Natural killer cell (primary cell): ENCODE measurements at regions not wholly inside any gene's neighbourhood (a gene's known extent, or its start where the extent isn't known, plus 50 kb on each side); places are given as distances from the start of the nearest gene placed in this dataset.

Experiments used
- ATAC-seq, 3 donors: fragments of 150-1000 bp in 2 of 3; fragments of 200-7000 bp in 1 of 3; cut with Tn5 transposase; 1 replicate in 1 of 3; 2 replicates in 2 of 3; pipeline ENCODE4 v1.10.0; 2021; ENCODE audit warnings: mild to moderate bottlenecking in 2 of 3, moderate library complexity in 2 of 3
- DNase-seq, 2 donors: peaks; one replicate each; pipeline versions ENCODE4 v3.0.0 to v3.0.0-alpha.2; 2013 to 2021; ENCODE audit warnings: mixed read lengths in 1 of 2
- H3K27ac ChIP-seq: one replicate; pipeline ENCODE4 v1.5.1; 2013; ENCODE audit warnings: mild to moderate bottlenecking, low read length
- H3K27me3 ChIP-seq: one replicate; pipeline ENCODE4 v1.6.1; 2013; ENCODE audit warnings: low read length; ENCODE audit not compliant: control insufficient read depth, insufficient read depth
- H3K36me3 ChIP-seq: one replicate; pipeline ENCODE4 v1.6.1; 2013; ENCODE audit warnings: low read length; ENCODE audit not compliant: control insufficient read depth, insufficient read depth
- H3K4me1 ChIP-seq: one replicate; pipeline ENCODE4 v1.6.1; 2013; ENCODE audit warnings: low read length; ENCODE audit not compliant: control insufficient read depth, insufficient read depth
- H3K4me3 ChIP-seq: one replicate; pipeline ENCODE4 v1.5.1; 2013; ENCODE audit warnings: low read length
- H3K9me3 ChIP-seq: one replicate; pipeline ENCODE4 v1.6.1; 2013; ENCODE audit warnings: low read length; ENCODE audit not compliant: control insufficient read depth, insufficient read depth
- H3K27ac Mint-ChIP-seq, 2 donors: one replicate each; pipeline ENCODE4 v1.8.0; 2022; ENCODE audit warnings: mild to moderate bottlenecking in 2 of 2, mixed read lengths in 2 of 2, moderate library complexity in 1 of 2
- H3K27me3 Mint-ChIP-seq, 2 donors: one replicate each; pipeline ENCODE4 v1.8.0; 2022; ENCODE audit warnings: low read depth in 2 of 2, mixed read lengths in 2 of 2
- H3K36me3 Mint-ChIP-seq: one replicate; pipeline ENCODE4 v1.8.0; 2022; ENCODE audit warnings: mixed read lengths
- H3K4me1 Mint-ChIP-seq, 2 donors: one replicate each; pipeline ENCODE4 v1.8.0; 2022; ENCODE audit warnings: mixed read lengths in 2 of 2
- H3K4me3 Mint-ChIP-seq: one replicate; pipeline ENCODE4 v1.8.0; 2022; ENCODE audit warnings: mild to moderate bottlenecking, moderate library complexity, mixed read lengths
- H3K9me3 Mint-ChIP-seq, 2 donors: one replicate each; pipeline ENCODE4 v1.8.0; 2022; ENCODE audit warnings: mixed read lengths in 2 of 2
- WGBS: methylation state at CpG from one replicate; pipeline ENCODE4 v1.1.7; 2013; ENCODE audit warnings: missing lambda C conversion rate; ENCODE audit not compliant: insufficient coverage; 5-methylcytosine and 5-hydroxymethylcytosine counted together
- intact Hi-C: fragments of 100-400 bp; cut with micrococcal nuclease; formaldehyde crosslinking; loops from one replicate; pipeline ENCODE4 v1.14.2; 2022
- TF ChIP-seq, protein P1 (sequence below): fragments of 200-600 bp; IDR thresholded peaks from one replicate; pipeline ENCODE4 v1.8.0; 2022; ENCODE audit warnings: antibody characterized with exemption

DNA sequence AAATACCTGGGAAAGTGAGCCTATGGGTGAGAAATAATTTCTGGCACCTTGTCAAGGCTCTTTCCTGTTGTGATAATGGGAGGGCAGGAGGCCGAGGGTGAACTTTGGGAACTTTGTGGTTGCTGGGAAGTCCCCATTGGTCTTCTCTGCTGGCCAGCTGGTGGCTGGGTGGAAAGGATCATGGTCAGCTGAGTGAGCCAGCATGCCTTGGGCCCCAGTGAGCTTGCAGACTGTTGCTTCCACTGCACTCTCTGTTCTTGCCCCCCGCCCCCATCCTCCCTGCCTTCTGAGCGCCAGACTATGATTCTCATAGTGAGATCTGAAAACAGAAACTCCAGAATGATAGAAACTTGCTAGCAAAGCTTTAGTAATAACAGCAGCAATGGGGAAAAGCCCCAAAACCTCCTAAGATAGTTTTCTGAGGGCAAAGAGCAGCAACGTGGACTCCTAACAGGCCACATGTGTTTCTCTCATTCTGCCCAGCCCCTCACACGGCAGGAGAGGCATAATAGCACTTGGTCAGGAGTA lies 139.2 kb upstream of the SMARCA2 start:
- WGBS = 59% methylated on average over 5 of the region's 5 CpGs
- Mint-ChIP-seq H3K27me3 (peaks cover 7 to 9% of the 10 kb centered on the region in 2 donors), H3K4me1 (no peaks in the 10 kb centered on the region), H3K4me3 (no peak overlapping the region), H3K36me3 (no peaks in the 10 kb centered on the region), H3K27ac (no peak overlapping the region), H3K9me3 (no peaks in the 10 kb centered on the region)
- no peak overlapping the region for H3K4me3 ChIP-seq
- no peaks in the 10 kb centered on the region for H3K36me3 ChIP-seq
- intact Hi-C loops = no loop called here
- H3K27ac ChIP-seq = no peak overlapping the region
- no peak for ATAC-seq
- no peaks in the 10 kb centered on the region for H3K27me3 ChIP-seq
- TF ChIP-seq, protein P1, sequence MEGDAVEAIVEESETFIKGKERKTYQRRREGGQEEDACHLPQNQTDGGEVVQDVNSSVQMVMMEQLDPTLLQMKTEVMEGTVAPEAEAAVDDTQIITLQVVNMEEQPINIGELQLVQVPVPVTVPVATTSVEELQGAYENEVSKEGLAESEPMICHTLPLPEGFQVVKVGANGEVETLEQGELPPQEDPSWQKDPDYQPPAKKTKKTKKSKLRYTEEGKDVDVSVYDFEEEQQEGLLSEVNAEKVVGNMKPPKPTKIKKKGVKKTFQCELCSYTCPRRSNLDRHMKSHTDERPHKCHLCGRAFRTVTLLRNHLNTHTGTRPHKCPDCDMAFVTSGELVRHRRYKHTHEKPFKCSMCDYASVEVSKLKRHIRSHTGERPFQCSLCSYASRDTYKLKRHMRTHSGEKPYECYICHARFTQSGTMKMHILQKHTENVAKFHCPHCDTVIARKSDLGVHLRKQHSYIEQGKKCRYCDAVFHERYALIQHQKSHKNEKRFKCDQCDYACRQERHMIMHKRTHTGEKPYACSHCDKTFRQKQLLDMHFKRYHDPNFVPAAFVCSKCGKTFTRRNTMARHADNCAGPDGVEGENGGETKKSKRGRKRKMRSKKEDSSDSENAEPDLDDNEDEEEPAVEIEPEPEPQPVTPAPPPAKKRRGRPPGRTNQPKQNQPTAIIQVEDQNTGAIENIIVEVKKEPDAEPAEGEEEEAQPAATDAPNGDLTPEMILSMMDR = no peak
- H3K4me1 ChIP-seq = no peaks in the 10 kb centered on the region
- no peak for DNase-seq
- H3K9me3 ChIP-seq = no peaks in the 10 kb centered on the region

DNA sequence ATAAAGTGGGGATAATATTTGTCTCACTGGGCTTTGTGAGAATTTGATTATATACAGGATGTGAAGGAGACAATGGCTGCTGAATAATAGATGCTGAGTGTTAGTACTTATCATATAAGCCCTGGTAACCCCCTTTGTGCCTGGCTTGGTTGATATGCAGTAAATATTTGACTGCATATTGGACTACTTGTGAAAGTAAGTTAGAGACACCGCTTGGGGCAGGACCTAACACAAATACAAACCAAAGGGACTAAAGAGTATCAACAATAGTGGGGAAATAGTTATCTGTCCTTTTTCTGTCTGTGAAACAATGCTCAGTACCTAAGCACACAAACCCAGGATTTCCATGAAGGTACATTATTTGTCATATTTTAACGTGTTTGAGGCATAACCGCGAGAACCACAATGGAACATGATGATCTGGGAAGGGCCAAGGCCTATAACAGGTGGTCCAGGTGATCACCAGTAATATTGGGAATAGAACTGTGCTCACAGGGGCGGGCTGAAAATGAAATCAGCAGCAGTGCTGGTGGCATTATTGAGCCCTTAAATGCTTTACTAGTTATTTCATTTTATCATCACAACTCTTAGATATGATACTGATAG lies 138.2 kb upstream of the SMARCA2 start:
- no peak for DNase-seq
- Histone ChIP-seq H3K4me1 (no peaks in the 10 kb centered on the region), H3K27me3 (no peaks in the 10 kb centered on the region), H3K9me3 (no peaks in the 10 kb centered on the region), H3K36me3 (no peaks in the 10 kb centered on the region), H3K27ac (no peak overlapping the region), H3K4me3 (no peak overlapping the region)
- Mint-ChIP-seq H3K4me3 (no peak overlapping the region), H3K9me3 (no peaks in the 10 kb centered on the region), H3K27ac (no peak overlapping the region), H3K36me3 (no peaks in the 10 kb centered on the region), H3K27me3 (peaks cover 7 to 9% of the 10 kb centered on the region in 2 donors), H3K4me1 (no peaks in the 10 kb centered on the region)
- intact Hi-C loops = no loop called here
- TF ChIP-seq, protein P1 = no peak
- WGBS = 76% methylated on average over 5 of the region's 5 CpGs
- ATAC-seq = no peak

DNA sequence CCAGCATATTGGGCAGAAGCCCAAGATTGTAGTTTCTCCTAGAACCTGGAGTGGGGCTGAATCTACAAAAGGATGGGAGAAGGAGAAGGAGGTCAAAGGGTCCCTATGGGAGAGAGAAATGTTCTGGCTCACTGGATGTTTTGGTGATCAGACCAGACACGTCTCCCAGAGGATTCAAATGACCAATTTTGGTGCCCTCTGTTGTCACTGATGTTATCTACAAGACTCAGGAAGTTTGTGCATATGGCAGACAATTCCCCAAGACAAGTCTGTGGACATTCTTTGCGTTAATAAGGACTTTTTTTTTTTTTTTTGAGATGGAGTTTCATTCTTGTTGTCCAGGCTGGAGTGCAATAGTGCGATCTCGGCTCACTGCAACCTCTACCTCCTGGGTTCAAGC lies 137.2 kb upstream of the SMARCA2 start:
- H3K4me1 ChIP-seq = no peaks in the 10 kb centered on the region
- 85% methylated on average over 4 of the region's 4 CpGs for WGBS
- DNase-seq (no peak), ATAC-seq (no peak)
- no peak overlapping the region for H3K4me3 ChIP-seq
- Mint-ChIP-seq H3K4me1 (no peaks in the 10 kb centered on the region), H3K27ac (no peak overlapping the region), H3K36me3 (no peaks in the 10 kb centered on the region), H3K9me3 (no peaks in the 10 kb centered on the region), H3K27me3 (peaks cover 7 to 9% of the 10 kb centered on the region in 2 donors), H3K4me3 (no peak overlapping the region)
- no peaks in the 10 kb centered on the region for H3K27me3 ChIP-seq
- H3K9me3 ChIP-seq = no peaks in the 10 kb centered on the region
- intact Hi-C loops = no loop called here
- H3K36me3 ChIP-seq = no peaks in the 10 kb centered on the region
- TF ChIP-seq, protein P1 = no peak
- H3K27ac ChIP-seq = no peak overlapping the region

DNA sequence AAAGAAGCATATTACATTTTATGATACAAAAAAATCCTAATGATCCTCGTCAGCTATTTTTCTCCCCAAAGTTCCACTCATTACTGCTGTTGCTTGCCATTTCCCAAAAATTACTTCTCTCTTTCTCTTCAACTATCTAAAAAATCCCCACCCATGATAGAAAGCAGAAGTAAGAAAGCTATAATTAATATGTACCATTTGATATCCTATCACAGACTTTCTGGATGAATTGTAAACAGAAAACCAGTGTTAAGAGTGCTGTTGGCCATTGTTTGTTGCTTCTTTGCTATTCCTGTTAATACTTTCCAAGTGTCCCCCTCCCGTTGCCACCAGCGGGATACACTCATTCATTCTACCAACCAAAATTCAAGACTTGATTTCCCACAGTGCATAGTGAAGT lies 136.3 kb upstream of the SMARCA2 start:
- no peak for ATAC-seq
- Histone ChIP-seq H3K36me3 (no peaks in the 10 kb centered on the region), H3K27ac (no peak overlapping the region), H3K27me3 (no peaks in the 10 kb centered on the region), H3K4me1 (no peaks in the 10 kb centered on the region), H3K9me3 (no peaks in the 10 kb centered on the region), H3K4me3 (no peak overlapping the region)
- DNase-seq = no peak
- no peak overlapping the region for H3K27ac Mint-ChIP-seq
- no peaks in the 10 kb centered on the region for H3K36me3 Mint-ChIP-seq
- no peak overlapping the region for H3K4me3 Mint-ChIP-seq
- no peaks in the 10 kb centered on the region for H3K4me1 Mint-ChIP-seq
- TF ChIP-seq, protein P1 = no peak
- 60% methylated on average over 1 of the region's 3 CpGs for WGBS
- H3K9me3 Mint-ChIP-seq = no peaks in the 10 kb centered on the region
- peaks cover 7% of the 10 kb centered on the region in 2 donors for H3K27me3 Mint-ChIP-seq
- intact Hi-C loops = no loop called here
